Activated CD8-positive, alpha-beta memory T cell treated with anti-CD3 and anti-CD28 coated beads for 4 hours (primary cell): ENCODE measurements at regions not wholly inside any gene's neighbourhood (a gene's known extent, or its start where the extent isn't known, plus 50 kb on each side); places are given as distances from the start of the nearest gene placed in this dataset.
"Not testable (repeated sequence)": the region's sequence is repeated elsewhere in the genome, so short reads cannot be mapped to it uniquely, and the experiment has no call there.

Source experiments
- DNase-seq, 2 donors: peaks; one replicate each; pipeline ENCODE4 v3.0.0-alpha.2; 2020; ENCODE audit warnings: low read depth in 2 of 2

GRCh38 chr16:18263046-18263445 is 73.5 kb downstream of the NPIPA8 start:
- DNase-seq, result not testable (repeated sequence)

DNA sequence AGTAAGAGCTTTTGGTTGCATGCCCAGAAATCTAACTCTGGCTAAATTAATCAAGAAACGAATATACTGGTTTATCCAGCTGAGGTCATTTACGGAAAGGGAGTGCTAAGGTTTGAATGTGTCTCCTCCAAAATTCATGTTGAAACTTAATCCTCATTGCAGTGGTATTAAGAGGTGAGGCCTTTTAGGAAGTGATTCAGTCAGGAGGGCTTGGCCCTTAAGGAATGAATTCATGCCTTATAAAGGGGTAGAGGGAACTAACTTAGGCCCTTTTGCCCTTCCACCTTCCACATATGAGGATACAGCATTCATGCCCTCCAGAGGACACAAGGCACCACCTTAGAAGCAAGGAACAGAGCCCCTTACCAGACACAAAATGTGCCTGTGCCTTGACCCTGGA is 74.7 kb downstream of the NPIPA8 start:
- not testable (repeated sequence) for DNase-seq

DNA sequence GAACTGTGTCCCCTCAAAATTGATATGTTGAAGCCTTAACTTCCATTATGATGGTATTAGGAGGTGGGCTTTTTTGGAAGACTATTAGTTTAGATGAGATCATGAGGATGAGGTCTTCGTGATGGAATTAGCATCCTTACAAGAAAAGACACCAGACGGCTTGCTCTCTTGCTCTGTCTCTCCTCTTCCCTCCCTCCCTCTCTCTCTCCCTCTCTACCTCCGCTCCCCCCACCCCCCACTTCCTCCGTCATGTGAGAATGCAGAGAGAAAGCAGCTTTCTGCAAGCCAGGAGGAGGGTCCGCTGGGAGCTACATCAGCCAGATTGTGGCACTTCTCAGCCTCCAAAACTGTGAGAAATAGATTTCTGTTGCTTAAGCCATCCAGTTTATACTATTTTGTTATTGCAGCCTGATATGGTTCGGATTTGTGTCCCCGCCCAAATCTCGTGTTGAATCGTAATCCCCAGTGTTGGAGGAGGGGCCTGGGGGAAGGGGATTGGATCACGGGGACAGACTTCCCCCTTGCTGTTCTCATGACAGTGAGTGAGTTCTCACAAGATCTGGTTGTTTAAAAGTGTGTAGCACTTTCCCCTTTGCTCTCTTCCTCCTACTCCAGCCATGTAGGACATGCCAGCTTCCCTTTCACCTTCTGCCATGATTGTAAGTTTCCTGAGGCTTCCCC is 76.9 kb downstream of the NPIPA8 start:
- DNase-seq, result not testable (repeated sequence)

- DNase-seq, result not testable (repeated sequence)
These were observed 83.6 kb downstream of the NPIPA8 start for GRCh38 chr16:18252943-18253342.

GRCh38 chr16:18230505-18230904 is 106.0 kb downstream of the NPIPA8 start:
- not testable (repeated sequence) for DNase-seq

DNA sequence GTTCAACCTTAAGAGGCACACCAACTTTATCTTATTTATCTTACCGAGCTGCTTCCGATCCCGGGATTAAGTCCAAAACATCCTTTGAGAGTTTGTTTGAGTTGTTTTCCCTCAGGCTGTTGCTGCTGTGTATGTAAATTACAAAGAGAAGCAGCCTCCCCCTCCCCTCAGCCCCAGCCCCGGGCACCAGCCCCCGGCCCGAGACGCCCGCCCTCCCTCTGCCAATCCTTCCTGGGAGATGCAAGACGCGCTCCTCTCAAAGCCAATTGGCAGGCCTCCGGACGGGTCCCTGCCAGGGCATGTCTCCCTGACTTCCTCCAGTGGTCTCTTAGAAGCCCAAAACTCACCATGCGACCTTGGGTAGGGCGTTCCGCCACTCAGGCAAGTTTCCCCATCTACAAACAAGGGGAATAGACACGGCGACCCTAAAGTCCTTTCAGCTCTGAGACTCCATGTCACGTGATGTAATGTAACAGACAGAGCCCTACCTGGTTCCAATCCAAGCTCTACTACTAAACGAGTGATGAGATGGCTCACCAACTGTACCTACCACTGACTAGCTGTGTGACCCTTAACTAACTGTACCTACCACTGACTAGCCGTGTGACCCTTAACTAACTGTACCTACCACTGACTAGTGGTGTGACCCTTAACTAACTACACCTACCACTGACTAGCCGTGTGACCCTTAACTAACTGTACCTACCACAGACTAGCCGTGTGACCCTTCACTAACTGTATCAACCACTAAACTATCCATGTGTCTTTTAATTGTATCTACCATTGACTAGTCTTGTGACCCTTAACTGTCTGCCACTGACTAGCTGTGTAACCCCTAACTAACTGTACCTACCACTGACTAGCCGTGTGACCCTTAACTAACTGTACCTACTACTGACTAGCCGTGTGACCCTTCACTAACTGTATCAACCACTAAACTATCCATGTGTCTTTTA is 114.2 kb downstream of the NPIPA8 start:
- not testable (repeated sequence) for DNase-seq

- DNase-seq, result not testable (repeated sequence)
These were observed 118.8 kb downstream of the NPIPA8 start for GRCh38 chr16:18217741-18218140.

GRCh38 chr16:18216814-18217213 is 119.7 kb downstream of the NPIPA8 start:
- not testable (repeated sequence) for DNase-seq

DNA sequence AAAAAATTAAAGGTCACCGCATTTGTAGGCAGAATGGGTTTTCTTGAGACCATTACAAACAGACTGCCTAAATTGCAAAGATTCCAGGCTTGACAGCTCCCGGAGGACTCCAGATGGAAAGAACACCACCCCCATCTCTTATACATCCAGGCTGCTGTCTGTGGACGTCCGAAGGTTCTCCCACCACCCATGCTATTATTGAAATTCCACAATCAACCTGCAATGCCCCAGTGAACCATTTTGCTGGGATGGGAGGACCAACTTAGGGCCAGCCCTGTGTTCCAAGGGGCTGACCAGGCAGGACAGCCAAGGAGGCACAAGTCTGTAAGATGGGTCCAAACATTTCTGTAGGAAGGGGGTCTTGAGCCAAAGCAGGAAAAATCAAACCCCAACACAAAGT is 122.7 kb downstream of the NPIPA8 start:
- not testable (repeated sequence) for DNase-seq

- not testable (repeated sequence) for DNase-seq
These were observed 125.0 kb downstream of the NPIPA8 start for GRCh38 chr16:18211505-18211904.

DNA sequence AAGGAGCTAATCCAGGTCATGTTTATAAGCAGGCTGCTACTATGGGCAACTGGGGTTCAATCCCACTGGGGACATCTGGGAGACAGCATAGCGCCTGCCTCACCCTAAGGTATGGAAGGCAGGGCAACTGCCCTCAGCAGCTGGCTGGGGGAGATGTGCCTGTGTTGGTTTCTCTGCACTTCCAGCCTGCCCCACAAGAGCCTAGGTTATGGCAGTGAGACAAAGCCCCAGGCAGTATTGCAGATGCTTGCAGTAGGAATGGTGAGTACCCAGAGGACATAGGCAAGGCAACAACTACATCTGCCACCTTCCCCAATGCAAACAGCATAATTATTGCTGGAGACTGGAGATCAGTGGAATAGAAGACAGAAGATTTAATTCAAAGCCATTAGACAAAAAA is 131.8 kb downstream of the NPIPA8 start:
- not testable (repeated sequence) for DNase-seq

DNA sequence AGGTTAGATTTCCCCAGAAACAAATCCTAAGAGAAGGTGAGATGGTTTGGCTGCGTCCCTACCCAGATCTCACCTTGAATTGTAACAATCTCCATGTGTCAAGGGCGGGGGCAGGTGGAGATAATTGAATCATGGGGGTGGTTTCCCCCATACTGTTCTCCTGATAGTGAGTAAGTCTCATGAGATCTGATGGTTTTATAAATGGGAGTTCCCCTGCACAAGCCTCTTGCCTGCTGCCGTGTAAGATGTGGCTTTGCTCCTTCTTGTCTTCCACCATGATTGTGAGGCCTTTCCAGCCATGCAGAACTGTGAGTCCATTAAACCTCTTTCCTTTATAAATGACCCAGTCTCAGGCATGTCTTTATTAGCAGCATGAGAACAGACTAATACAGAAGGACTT is 132.2 kb downstream of the NPIPA8 start:
- not testable (repeated sequence) for DNase-seq

DNA sequence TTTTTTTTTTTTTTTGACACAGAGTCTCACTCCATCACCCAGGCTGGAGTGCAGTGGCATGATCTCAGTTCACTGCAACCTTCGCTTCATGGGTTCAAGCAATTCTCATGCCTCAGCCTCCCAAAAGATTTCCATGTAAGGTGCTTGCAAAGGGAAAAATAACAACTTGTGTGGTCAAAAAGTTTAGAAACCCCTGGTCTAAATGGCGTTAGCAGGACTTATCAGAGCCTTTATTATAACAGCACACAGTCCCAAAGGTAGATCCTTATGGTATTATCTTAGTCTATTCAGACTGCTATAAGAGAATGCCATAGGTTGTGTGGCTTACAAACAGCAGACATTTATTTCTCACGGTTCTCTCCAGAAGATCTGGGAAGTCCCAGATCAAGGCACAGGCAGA is 135.0 kb downstream of the NPIPA8 start:
- not testable (repeated sequence) for DNase-seq

- not testable (repeated sequence) for DNase-seq
These were observed 144.1 kb downstream of the NPIPA8 start for GRCh38 chr16:18192389-18192788.

DNA sequence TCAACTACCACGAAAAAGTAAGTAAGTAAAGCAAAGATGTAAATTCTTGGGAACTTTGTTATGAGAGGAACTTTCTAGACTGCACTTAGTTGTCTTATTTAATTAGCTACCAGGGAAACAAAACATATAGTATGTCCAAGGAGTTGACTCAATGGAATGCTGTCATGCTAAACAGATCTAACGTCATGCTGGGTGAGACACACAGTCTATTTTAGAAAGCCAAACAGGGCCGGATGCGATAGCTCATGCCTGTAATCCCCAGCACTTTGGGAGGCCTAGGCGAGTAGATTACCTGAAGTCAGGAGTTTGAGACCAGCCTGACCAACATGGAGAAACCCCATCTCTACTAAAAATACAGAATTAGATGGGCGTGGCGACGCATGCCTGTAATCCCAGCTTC is 146.4 kb downstream of the NPIPA8 start:
- DNase-seq, result not testable (repeated sequence)

- DNase-seq, result not testable (repeated sequence)
These were observed 151.8 kb downstream of the NPIPA8 start for GRCh38 chr16:18184755-18185154.

- DNase-seq, result not testable (repeated sequence)
These were observed 155.5 kb downstream of the NPIPA8 start for GRCh38 chr16:18181028-18181427.

DNA sequence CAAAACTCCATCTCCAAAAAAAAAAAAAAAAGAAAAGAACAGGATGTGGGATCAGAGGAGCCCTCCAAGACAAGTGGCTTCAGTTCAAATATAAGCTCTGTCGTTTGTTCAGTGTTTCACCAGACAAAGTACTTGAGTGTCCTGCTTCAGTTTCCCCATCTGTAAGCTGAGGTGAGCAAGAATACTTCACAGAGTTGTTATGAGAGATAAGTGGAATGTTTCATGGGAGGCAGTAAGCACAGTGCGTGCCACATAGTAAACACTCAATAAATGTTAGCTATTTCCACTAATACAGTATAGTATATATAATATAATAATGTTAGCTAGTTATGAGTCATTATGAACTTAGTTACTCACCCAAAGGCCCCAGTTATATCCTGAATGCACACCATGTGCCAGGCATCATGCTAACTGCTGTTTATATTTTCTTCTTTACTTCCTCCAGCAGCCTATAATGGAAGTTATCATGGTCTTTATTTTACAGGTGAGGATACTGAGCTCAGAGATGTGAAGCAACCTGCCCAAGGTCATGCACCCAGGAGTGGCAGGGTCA is 162.5 kb downstream of the NPIPA8 start:
- DNase-seq, result not testable (repeated sequence)

GRCh38 chr16:18162293-18162692 is 174.2 kb downstream of the NPIPA8 start:
- not testable (repeated sequence) for DNase-seq

DNA sequence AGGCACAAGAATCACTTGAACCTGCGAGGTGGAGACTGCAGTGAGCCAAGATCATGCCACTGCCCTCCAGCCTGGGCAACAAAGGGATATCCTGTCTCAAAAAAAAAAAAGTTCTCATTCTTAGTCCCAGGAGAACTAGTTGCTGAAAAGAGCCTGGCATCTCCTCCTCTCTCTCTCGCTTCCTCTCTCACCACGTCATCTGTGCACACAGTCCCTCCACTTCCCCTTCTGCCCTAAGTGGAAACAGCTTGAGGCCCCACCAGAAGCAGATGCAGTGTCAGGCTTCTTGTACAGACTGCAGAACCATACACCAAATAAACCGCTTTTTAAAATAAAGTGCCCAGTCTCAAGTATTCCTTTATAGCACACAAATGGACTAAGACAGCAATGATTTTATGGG is 175.3 kb downstream of the NPIPA8 start:
- DNase-seq, result not testable (repeated sequence)

DNA sequence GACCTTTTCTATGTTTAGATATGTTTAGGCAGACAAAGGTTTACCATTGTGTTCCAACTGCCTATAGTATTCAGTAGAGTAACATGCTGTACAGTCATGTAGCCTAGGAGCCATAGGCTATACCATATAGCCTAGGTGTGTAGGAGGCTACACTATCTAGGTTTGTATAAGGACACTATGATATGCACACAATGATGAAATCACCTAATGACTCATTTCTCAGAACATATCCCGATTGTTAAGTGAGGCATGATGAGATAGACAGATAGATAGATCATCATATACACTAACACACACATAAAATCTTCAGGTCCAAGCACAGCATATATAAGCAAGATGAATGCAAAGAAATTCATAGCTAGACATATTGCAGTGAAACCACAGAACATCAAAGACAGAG is 177.4 kb downstream of the NPIPA8 start:
- DNase-seq, result not testable (repeated sequence)

DNA sequence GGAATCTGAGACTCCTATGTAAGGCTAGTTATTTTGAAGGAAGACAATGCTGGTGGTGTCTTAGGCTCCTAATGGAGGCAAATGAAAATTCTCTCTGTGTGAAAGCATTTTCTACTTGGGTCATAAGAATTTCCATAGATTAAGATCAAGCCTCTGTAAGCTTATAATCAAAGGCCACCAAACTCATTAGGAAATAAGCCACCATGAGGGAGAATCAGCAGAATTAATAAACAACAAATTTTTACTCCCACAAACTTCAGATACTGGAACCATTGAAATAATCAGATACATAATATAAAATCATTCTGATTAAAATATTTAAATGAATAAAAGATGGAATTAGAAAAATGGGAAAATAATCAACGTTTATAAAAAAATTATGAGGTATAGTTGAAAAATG is 178.7 kb downstream of the NPIPA8 start:
- DNase-seq, result not testable (repeated sequence)
